Aorta (tissue), 5 donors: ENCODE measurements at regions not wholly inside any gene's neighbourhood (a gene's known extent, or its start where the extent isn't known, plus 50 kb on each side); places are given as distances from the start of the nearest gene placed in this dataset.

ENCODE experiments used
- ATAC-seq: fragments of 200-7000 bp; cut with Tn5 transposase; one replicate; pipeline ENCODE4 v1.9.1; 2022; ENCODE audit warnings: moderate library complexity; ENCODE audit not compliant: low FRiP score
- DNase-seq, 2 donors: peaks; one replicate each; pipeline ENCODE4 v3.0.0-alpha.2; 2020
- H3K27ac ChIP-seq, 2 donors: one replicate each; pipeline ENCODE4 v1.5.1; 2013; ENCODE audit warnings: low read length in 2 of 2, mild to moderate bottlenecking in 2 of 2, moderate library complexity in 2 of 2, control low read depth in 1 of 2, inconsistent platforms in 1 of 2, low read depth in 1 of 2
- H3K27me3 ChIP-seq, 2 donors: one replicate each; pipeline ENCODE4 v1.6.1; 2013; ENCODE audit warnings: control low read depth in 1 of 2, low read length in 1 of 2, mild to moderate bottlenecking in 1 of 2, moderate library complexity in 1 of 2; ENCODE audit not compliant: insufficient read depth in 2 of 2, control insufficient read depth in 1 of 2
- H3K36me3 ChIP-seq, 2 donors: one replicate each; pipeline ENCODE4 v1.6.1; 2013; ENCODE audit warnings: control low read depth in 1 of 2, low read length in 1 of 2, mild to moderate bottlenecking in 1 of 2; ENCODE audit not compliant: insufficient read depth in 2 of 2, control insufficient read depth in 1 of 2
- H3K4me1 ChIP-seq, 2 donors: one replicate each; pipeline ENCODE4 v1.6.1; 2013; ENCODE audit warnings: low read length in 2 of 2, control low read depth in 1 of 2, mild to moderate bottlenecking in 1 of 2, moderate library complexity in 1 of 2; ENCODE audit not compliant: insufficient read depth in 2 of 2, control insufficient read depth in 1 of 2
- H3K4me3 ChIP-seq, 2 donors: one replicate each; pipeline ENCODE4 v1.5.1; 2013; ENCODE audit warnings: low read length in 2 of 2, control low read depth in 1 of 2, mild to moderate bottlenecking in 1 of 2
- H3K9me3 ChIP-seq: one replicate; pipeline ENCODE4 v1.6.1; 2013; ENCODE audit warnings: mild to moderate bottlenecking, low read length; ENCODE audit not compliant: control insufficient read depth
- WGBS, 2 donors: extraction: QIAGEN DNeasy Blood & Tissue Kit; methylation state at CpG; one replicate each; pipeline ENCODE4 v1.1.7; 2013; 5-methylcytosine and 5-hydroxymethylcytosine counted together
- intact Hi-C, 2 donors: fragments of 100-400 bp; cut with DNase I; formaldehyde crosslinking; loops; one replicate each; pipeline versions ENCODE4 v1.14.2 to v1.15.0; 2022
- donor health status: healthy with polysubstance abuse.
- donor health status: Bipolar disorder and iron deficiency.
- donor health status: DM: no; HTN: no; CAD: no.
- donor health status: DM: no; HTN: no; CAD: no.
- donor health status: DM: yes; HTN: yes; CAD: no.

- H3K27me3 ChIP-seq: no peaks in the 10 kb centered on the region
- intact Hi-C loops: no loop called here
- ATAC-seq: no peak
- no peaks in the 10 kb centered on the region for H3K36me3 ChIP-seq
- H3K4me3 ChIP-seq: no peak overlapping the region
- DNase-seq: no peak
- H3K4me1 ChIP-seq: no peaks in the 10 kb centered on the region
- H3K27ac ChIP-seq: no peak overlapping the region
- H3K9me3 ChIP-seq: peaks cover 2% of the 10 kb centered on the region
- WGBS, 2 donors: 97 to 98% methylated on average over 4 of the region's 4 CpGs
These were observed 850.7 kb downstream of the RNF144A start for GRCh38 chr2:7767902-7768301.

GRCh38 chr2:7771781-7772180, 854.6 kb downstream of the RNF144A start:
- intact Hi-C loops: no loop called here
- DNase-seq (no peak), ATAC-seq (no peak)
- Histone ChIP-seq H3K4me1 (no peaks in the 10 kb centered on the region), H3K27ac (no peak overlapping the region), H3K9me3 (no peaks in the 10 kb centered on the region), H3K36me3 (no peaks in the 10 kb centered on the region), H3K4me3 (no peak overlapping the region), H3K27me3 (no peaks in the 10 kb centered on the region)
- 91 to 95% methylated on average over 5 of the region's 5 CpGs for WGBS, 2 donors

DNA sequence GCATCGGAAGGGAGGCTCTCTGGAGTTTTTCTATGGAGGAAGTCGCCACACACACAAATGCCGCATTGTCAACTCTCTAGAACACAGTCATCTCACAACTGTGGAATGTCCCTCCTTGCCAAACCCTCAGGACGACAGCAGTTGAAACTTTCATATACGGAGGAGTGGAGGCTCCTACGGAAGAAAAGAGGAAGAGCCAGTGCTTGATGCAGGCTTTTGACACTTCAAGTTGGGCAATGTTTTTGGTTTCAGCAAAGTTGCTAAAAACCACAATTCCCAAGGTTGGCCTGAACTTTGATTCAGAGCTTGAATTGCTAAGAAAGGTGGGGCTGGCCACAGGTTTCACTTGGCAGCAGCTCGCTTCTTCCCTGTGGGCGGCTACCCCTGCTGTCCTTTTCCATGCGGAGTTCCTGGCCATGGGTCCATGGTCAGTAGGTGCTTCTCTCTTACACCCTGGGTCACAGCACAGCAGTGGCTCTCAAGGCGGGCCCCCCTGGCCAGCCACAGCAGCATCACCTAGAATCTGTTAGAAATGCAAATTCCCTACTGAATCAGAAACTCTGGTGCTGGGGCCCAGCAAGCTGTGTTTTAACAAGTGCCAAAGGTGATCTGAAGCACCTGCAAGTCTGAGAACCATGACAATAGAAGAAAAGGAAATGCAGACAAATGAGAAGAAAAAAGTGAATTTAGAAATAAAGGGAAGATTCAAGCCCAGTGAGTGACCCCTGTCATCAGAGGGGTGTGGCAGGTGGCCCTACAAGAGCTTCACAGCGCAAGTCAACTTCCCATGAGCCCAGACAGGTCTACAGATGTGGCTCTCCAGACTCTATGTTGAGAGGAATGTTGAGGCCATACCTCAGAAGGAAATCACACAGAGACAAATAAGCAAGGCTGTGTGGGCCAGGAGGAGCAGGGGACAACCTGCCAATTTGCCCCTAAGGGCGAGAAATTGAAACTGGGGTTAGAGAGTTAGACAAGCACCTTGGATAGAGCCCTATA, 856.4 kb downstream of the RNF144A start:
- H3K4me3 ChIP-seq: no peak overlapping the region
- DNase-seq (no peak), ATAC-seq (no peak)
- no peaks in the 10 kb centered on the region for H3K9me3 ChIP-seq
- no peaks in the 10 kb centered on the region for H3K4me1 ChIP-seq
- intact Hi-C loops: no loop called here
- H3K36me3 ChIP-seq: no peaks in the 10 kb centered on the region
- H3K27ac ChIP-seq: no peak overlapping the region
- 66 to 69% methylated on average over 12 of the region's 12 CpGs for WGBS, 2 donors
- no peaks in the 10 kb centered on the region for H3K27me3 ChIP-seq

DNA sequence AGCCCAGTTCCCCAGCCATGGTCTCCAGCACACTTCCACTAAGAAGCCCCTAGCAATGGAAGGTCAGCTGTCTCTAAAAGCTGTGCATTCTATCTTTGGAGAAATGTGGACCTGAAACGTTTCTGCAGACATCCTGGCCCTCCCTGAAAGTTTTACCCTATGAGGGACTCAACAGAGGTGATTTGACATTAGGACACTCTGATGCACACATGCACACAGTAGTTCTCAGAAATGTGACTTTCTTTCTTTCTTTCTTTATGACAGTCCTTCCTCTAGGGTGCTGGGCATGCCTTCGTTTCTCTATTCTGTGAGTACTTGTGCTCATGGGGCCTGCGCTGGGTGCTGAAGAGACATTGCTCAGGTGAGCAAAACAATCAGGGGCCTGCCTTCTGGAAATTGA, 857.3 kb downstream of the RNF144A start:
- Histone ChIP-seq H3K9me3 (no peaks in the 10 kb centered on the region), H3K27ac (no peak overlapping the region), H3K27me3 (no peaks in the 10 kb centered on the region), H3K4me1 (no peaks in the 10 kb centered on the region), H3K4me3 (no peak overlapping the region), H3K36me3 (no peaks in the 10 kb centered on the region)
- WGBS, 2 donors: 84 to 86% methylated on average over 3 of the region's 3 CpGs
- DNase-seq (no peak), ATAC-seq (no peak)
- intact Hi-C loops: no loop called here

DNA sequence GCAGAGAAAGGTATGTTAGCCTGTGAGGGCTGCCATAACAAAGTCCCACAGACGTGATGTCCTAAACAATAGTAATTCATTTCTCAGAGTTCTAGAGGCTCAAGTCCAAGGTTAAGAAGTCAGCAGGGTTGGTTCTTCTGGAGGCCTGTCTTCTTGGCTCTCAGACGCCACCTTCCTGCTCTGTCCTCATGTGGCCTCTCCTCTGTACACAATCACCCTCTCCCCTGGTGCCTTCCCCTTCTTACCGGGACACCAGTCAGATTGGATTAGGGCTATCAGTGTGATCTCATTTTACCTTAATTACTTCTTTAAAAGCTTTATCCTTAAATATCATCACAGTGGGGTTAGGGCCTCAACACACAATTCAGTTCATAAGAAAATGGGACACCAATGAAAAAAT, 860.5 kb downstream of the RNF144A start:
- DNase-seq: no peak
- Histone ChIP-seq H3K4me1 (no peaks in the 10 kb centered on the region), H3K27me3 (no peaks in the 10 kb centered on the region), H3K36me3 (no peaks in the 10 kb centered on the region), H3K9me3 (no peaks in the 10 kb centered on the region), H3K27ac (no peak overlapping the region), H3K4me3 (no peak overlapping the region)
- 85 to 92% methylated on average over 3 of the region's 3 CpGs for WGBS, 2 donors
- no peak for ATAC-seq
- intact Hi-C loops: no loop called here

DNA sequence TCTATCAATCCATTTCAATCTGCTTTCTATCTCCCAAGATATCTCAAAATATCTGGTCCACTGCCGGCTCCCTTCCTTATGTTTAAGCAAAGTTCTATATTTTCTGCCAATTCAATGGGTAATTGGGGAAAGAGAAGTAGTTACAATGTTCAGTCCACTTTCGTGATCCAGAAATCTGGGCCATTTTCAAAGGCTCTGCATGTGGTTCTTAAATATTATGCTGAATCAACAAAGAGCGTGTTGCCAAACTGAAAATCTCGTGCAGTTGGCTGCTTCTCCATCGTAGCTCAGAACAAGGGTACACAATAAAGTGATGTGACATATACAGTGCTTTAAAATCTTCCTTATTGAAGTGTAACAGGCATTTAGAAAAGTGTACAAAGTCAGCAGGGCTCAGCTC, 863.1 kb downstream of the RNF144A start:
- no peaks in the 10 kb centered on the region for H3K9me3 ChIP-seq
- no peak overlapping the region for H3K27ac ChIP-seq
- no peaks in the 10 kb centered on the region for H3K4me1 ChIP-seq
- H3K36me3 ChIP-seq: no peaks in the 10 kb centered on the region
- intact Hi-C loops: no loop called here
- DNase-seq (no peak), ATAC-seq (no peak)
- 70 to 73% methylated on average over 5 of the region's 5 CpGs for WGBS, 2 donors
- H3K4me3 ChIP-seq: no peak overlapping the region
- H3K27me3 ChIP-seq: no peaks in the 10 kb centered on the region

GRCh38 chr2:7785700-7786099, 868.5 kb downstream of the RNF144A start:
- intact Hi-C loops: no loop called here
- H3K4me1 ChIP-seq: no peaks in the 10 kb centered on the region
- 95 to 96% methylated on average over 4 of the region's 4 CpGs for WGBS, 2 donors
- no peak for ATAC-seq
- no peak overlapping the region for H3K4me3 ChIP-seq
- no peaks in the 10 kb centered on the region for H3K36me3 ChIP-seq
- H3K27me3 ChIP-seq: no peaks in the 10 kb centered on the region
- DNase-seq: no peak
- no peak overlapping the region for H3K27ac ChIP-seq
- H3K9me3 ChIP-seq: no peaks in the 10 kb centered on the region

GRCh38 chr2:7788736-7789135, 871.5 kb downstream of the RNF144A start:
- Histone ChIP-seq H3K4me3 (no peak overlapping the region), H3K9me3 (no peaks in the 10 kb centered on the region), H3K27ac (no peak overlapping the region), H3K27me3 (no peaks in the 10 kb centered on the region), H3K4me1 (no peaks in the 10 kb centered on the region), H3K36me3 (no peaks in the 10 kb centered on the region)
- intact Hi-C loops: no loop called here
- DNase-seq: no peak
- ATAC-seq: no peak
- WGBS, 2 donors: 95 to 97% methylated on average over 8 of the region's 8 CpGs

GRCh38 chr2:7792031-7792651, 874.9 kb downstream of the RNF144A start:
- Histone ChIP-seq H3K27me3 (no peaks in the 10 kb centered on the region), H3K27ac (no peak overlapping the region), H3K36me3 (no peaks in the 10 kb centered on the region), H3K4me1 (no peaks in the 10 kb centered on the region), H3K9me3 (no peaks in the 10 kb centered on the region), H3K4me3 (no peak overlapping the region)
- WGBS, 2 donors: 38 to 42% methylated on average over 7 of the region's 7 CpGs
- ATAC-seq: no peak
- intact Hi-C loops: no loop called here
- no peak for DNase-seq
